ENCODE measurements at regions not wholly inside any gene's neighbourhood (a gene's known extent, or its start where the extent isn't known, plus 50 kb on each side); places are given as distances from the start of the nearest gene placed in this dataset.

- CTCF ChIA-PET: interaction anchor here (1.0 kb wide), 1 partner anchor 34 kb away, joined by 3 read pairs; no protein-coding TSS in a partner anchor
- no peak for TF ChIP-seq ZBTB1 (tag by site-specific recombination; IDR thresholded peaks at IDR 0.05)
- no peak for TF ChIP-seq ZNF155 (tag by site-specific recombination; IDR thresholded peaks at IDR 0.05)
- no peak for TF ChIP-seq SALL2 (tag by site-specific recombination; IDR thresholded peaks at IDR 0.05; ENCODE audit: borderline replicate concordance)
- TF ChIP-seq, protein P1, sequence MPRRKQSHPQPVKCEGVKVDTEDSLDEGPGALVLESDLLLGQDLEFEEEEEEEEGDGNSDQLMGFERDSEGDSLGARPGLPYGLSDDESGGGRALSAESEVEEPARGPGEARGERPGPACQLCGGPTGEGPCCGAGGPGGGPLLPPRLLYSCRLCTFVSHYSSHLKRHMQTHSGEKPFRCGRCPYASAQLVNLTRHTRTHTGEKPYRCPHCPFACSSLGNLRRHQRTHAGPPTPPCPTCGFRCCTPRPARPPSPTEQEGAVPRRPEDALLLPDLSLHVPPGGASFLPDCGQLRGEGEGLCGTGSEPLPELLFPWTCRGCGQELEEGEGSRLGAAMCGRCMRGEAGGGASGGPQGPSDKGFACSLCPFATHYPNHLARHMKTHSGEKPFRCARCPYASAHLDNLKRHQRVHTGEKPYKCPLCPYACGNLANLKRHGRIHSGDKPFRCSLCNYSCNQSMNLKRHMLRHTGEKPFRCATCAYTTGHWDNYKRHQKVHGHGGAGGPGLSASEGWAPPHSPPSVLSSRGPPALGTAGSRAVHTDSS (tag by site-specific recombination; IDR thresholded peaks at IDR 0.05): no peak
- Histone ChIP-seq H3K4me3 (ENCODE audit: low read depth, low read length) (no peak overlapping the region), H3K9me3 (ENCODE audit: control insufficient read depth, insufficient read depth, low read depth, low read length) (no peaks in the 10 kb centered on the region), H3K27ac (ENCODE audit: extremely low read depth, low read depth, low read length) (no peak overlapping the region), H3K36me3 (ENCODE audit: control insufficient read depth in 2 of 2, insufficient read depth in 1 of 2, low read length in 2 of 2) (no peaks in the 10 kb centered on the region), H3K4me1 (ENCODE audit: control insufficient read depth, insufficient read depth, low read length) (no peaks in the 10 kb centered on the region)
- POLR2A ChIA-PET: no interaction called here
These were observed 87.5 kb downstream of the SPANXN3 start for GRCh38 chrX:143429811-143430210.

DNA sequence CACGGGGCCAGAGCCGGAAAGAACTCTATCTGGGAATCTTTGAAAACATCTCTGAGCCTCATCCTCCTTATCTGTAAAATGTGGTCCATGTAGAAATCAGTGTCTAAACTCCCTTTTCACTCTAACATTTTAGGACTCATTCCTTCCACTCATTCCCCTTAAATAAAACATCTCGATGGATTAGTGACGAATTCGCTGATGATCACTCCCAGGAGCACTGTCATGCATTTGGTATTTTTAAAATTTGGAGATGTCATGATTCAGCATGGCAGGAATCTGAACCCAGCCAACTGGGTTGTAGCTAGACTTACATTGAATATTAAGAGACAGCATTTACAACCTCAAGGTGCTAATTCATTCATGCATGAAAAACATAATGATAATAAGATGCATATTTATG, 88.1 kb downstream of the SPANXN3 start:
- POLR2A ChIA-PET: no interaction called here

More for the DNA sequence above, 88.1 kb downstream of the SPANXN3 start:
- no peaks in the 10 kb centered on the region for H3K4me1 ChIP-seq (ENCODE audit: control insufficient read depth, insufficient read depth, low read length)
- no peaks in the 10 kb centered on the region for H3K9me3 ChIP-seq (ENCODE audit: control insufficient read depth, insufficient read depth, low read depth, low read length)
- TF ChIP-seq PRDM10 (tag by site-specific recombination; IDR thresholded peaks at IDR 0.05) (no peak), GLI2 (tag by site-specific recombination; IDR thresholded peaks at IDR 0.05; ENCODE audit: borderline replicate concordance, low read depth) (no peak), ZNF24 (tag by site-specific recombination; IDR thresholded peaks at IDR 0.05) (no peak), YY2 (tag by site-specific recombination; IDR thresholded peaks at IDR 0.05) (no peak), ZNF544 (tag by site-specific recombination; IDR thresholded peaks at IDR 0.05) (no peak), ZNF266 (tag by site-specific recombination; IDR thresholded peaks at IDR 0.05; ENCODE audit: low read depth) (no peak), WT1 (tag by site-specific recombination; IDR thresholded peaks at IDR 0.05) (no peak), ZNF341 (tag by site-specific recombination; IDR thresholded peaks at IDR 0.05; ENCODE audit: low read depth) (no peak), ZNF558 (tag by site-specific recombination; IDR thresholded peaks at IDR 0.05) (no peak), ZNF112 (tag by site-specific recombination; IDR thresholded peaks at IDR 0.05) (no peak), ZNF335 (tag by site-specific recombination; conservative IDR thresholded peaks at IDR 0.05) (no peak)
- TF ChIP-seq, protein P2, sequence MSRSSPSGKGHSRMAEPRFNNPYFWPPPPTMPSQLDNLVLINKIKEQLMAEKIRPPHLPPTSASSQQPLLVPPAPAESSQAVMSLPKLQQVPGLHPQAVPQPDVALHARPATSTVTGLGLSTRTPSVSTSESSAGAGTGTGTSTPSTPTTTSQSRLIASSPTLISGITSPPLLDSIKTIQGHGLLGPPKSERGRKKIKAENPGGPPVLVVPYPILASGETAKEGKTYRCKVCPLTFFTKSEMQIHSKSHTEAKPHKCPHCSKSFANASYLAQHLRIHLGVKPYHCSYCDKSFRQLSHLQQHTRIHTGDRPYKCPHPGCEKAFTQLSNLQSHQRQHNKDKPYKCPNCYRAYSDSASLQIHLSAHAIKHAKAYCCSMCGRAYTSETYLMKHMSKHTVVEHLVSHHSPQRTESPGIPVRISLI (tag by site-specific recombination; IDR thresholded peaks at IDR 0.05): no peak
- TF ChIP-seq, protein P3, sequence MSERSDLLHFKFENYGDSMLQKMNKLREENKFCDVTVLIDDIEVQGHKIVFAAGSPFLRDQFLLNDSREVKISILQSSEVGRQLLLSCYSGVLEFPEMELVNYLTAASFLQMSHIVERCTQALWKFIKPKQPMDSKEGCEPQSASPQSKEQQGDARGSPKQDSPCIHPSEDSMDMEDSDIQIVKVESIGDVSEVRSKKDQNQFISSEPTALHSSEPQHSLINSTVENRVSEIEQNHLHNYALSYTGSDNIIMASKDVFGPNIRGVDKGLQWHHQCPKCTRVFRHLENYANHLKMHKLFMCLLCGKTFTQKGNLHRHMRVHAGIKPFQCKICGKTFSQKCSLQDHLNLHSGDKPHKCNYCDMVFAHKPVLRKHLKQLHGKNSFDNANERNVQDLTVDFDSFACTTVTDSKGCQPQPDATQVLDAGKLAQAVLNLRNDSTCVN (tag by site-specific recombination; optimal IDR thresholded peaks at IDR 0.05): no peak
- TF ChIP-seq, protein P4, sequence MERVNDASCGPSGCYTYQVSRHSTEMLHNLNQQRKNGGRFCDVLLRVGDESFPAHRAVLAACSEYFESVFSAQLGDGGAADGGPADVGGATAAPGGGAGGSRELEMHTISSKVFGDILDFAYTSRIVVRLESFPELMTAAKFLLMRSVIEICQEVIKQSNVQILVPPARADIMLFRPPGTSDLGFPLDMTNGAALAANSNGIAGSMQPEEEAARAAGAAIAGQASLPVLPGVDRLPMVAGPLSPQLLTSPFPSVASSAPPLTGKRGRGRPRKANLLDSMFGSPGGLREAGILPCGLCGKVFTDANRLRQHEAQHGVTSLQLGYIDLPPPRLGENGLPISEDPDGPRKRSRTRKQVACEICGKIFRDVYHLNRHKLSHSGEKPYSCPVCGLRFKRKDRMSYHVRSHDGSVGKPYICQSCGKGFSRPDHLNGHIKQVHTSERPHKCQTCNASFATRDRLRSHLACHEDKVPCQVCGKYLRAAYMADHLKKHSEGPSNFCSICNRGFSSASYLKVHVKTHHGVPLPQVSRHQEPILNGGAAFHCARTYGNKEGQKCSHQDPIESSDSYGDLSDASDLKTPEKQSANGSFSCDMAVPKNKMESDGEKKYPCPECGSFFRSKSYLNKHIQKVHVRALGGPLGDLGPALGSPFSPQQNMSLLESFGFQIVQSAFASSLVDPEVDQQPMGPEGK (tag by site-specific recombination; IDR thresholded peaks at IDR 0.05): no peak
- TF ChIP-seq, protein P1 (tag by site-specific recombination; IDR thresholded peaks at IDR 0.05): no peak
- H3K27ac ChIP-seq (ENCODE audit: extremely low read depth, low read depth, low read length): no peak overlapping the region
- CTCF ChIA-PET: interaction anchor here (1.0 kb wide), 1 partner anchor 35 kb away, joined by 3 read pairs; no protein-coding TSS in a partner anchor
- H3K36me3 ChIP-seq (ENCODE audit: control insufficient read depth in 2 of 2, insufficient read depth in 1 of 2, low read length in 2 of 2): no peaks in the 10 kb centered on the region
- no peak overlapping the region for H3K4me3 ChIP-seq (ENCODE audit: low read depth, low read length)
